ENCODE measurements at regions not wholly inside any gene's neighbourhood (a gene's known extent, or its start where the extent isn't known, plus 50 kb on each side); places are given as distances from the start of the nearest gene placed in this dataset.

- TF ChIP-seq CTCF (IDR thresholded peaks at IDR 0.05), result no peak
- no peak for TF ChIP-seq POLR2A (IDR thresholded peaks at IDR 0.05)
- TF ChIP-seq EP300 (IDR thresholded peaks at IDR 0.05), result no peak
Observed at GRCh38 chr1:37244815-37245214, 210.5 kb upstream of the GRIK3 start.
